ENCODE measurements at regions not wholly inside any gene's neighbourhood (a gene's known extent, or its start where the extent isn't known, plus 50 kb on each side); places are given as distances from the start of the nearest gene placed in this dataset.

DNA sequence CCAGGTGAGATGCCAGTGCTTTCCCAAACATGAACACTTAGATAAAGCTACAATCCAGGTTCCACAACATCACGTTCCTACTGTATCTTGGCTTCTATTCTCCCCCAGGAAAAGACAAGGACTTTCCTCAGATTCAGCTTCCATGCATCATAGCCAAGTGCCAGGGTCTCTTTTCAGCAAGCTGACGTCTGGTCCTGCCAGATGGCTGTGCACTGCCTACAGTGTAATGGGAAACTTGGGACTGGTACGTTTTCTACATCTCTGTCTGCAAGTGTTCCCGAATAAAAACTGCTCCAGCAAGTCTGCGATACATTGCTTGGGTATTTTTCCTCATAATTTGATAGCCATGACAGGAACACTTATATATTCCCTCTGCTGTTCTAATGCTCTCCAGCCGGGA, 412.5 kb downstream of the FAM181B start:
- intact Hi-C loops (cut with micrococcal nuclease) = no loop called here
- in situ Hi-C loops (cut with MboI; ENCODE audit: low sequenced_read_pairs) = no loop called here
- ATAC-seq (ENCODE audit: low read depth) (no peak), DNase-seq (no peak)
- no peak overlapping the region for H2AFZ ChIP-seq (replicated peaks; ENCODE audit: low read length, poor library complexity)
- H4K5ac ChIP-seq (ENCODE audit: low read depth, low read length) = no peak overlapping the region
- no peak overlapping the region for H2AK5ac ChIP-seq (ENCODE audit: low read depth, low read length)
- H2BK5ac ChIP-seq (ENCODE audit: low read depth, low read length, poor library complexity, severe bottlenecking) = no peak overlapping the region
- no peak overlapping the region for H2BK120ac ChIP-seq (ENCODE audit: low read depth, low read length)
- TF ChIP-seq SMC3 (IDR thresholded peaks at IDR 0.05; ENCODE audit: low read depth, low read length) = no peak
- TF ChIP-seq, protein P1, sequence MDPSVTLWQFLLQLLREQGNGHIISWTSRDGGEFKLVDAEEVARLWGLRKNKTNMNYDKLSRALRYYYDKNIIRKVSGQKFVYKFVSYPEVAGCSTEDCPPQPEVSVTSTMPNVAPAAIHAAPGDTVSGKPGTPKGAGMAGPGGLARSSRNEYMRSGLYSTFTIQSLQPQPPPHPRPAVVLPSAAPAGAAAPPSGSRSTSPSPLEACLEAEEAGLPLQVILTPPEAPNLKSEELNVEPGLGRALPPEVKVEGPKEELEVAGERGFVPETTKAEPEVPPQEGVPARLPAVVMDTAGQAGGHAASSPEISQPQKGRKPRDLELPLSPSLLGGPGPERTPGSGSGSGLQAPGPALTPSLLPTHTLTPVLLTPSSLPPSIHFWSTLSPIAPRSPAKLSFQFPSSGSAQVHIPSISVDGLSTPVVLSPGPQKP (IDR thresholded peaks at IDR 0.05; ENCODE audit: borderline replicate concordance, low read depth, low read length) = no peak
- no peak for TF ChIP-seq MAZ (IDR thresholded peaks at IDR 0.05; ENCODE audit: borderline replicate concordance, low read depth, low read length)
- TF ChIP-seq NFE2L2 (IDR thresholded peaks at IDR 0.05; ENCODE audit: low read depth, low read length) = no peak
- no peak for TF ChIP-seq RFX5 (IDR thresholded peaks at IDR 0.05; ENCODE audit: low read depth, low read length)
- no peak for TF ChIP-seq MAFK (IDR thresholded peaks at IDR 0.05; ENCODE audit: low read depth, low read length)
- no peak for TF ChIP-seq CEBPB (IDR thresholded peaks at IDR 0.05; ENCODE audit: low read depth, low read length)
- no peak for TF ChIP-seq MXI1 (IDR thresholded peaks at IDR 0.05; ENCODE audit: borderline replicate concordance, low read depth, low read length)
- TF ChIP-seq, protein P2, sequence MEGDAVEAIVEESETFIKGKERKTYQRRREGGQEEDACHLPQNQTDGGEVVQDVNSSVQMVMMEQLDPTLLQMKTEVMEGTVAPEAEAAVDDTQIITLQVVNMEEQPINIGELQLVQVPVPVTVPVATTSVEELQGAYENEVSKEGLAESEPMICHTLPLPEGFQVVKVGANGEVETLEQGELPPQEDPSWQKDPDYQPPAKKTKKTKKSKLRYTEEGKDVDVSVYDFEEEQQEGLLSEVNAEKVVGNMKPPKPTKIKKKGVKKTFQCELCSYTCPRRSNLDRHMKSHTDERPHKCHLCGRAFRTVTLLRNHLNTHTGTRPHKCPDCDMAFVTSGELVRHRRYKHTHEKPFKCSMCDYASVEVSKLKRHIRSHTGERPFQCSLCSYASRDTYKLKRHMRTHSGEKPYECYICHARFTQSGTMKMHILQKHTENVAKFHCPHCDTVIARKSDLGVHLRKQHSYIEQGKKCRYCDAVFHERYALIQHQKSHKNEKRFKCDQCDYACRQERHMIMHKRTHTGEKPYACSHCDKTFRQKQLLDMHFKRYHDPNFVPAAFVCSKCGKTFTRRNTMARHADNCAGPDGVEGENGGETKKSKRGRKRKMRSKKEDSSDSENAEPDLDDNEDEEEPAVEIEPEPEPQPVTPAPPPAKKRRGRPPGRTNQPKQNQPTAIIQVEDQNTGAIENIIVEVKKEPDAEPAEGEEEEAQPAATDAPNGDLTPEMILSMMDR (conservative IDR thresholded peaks at IDR 0.05; ENCODE audit: low read depth, low read length) = no peak
- TF ChIP-seq CHD1 (IDR thresholded peaks at IDR 0.05; ENCODE audit: low read depth, low read length) = no peak
- TF ChIP-seq RCOR1 (IDR thresholded peaks at IDR 0.05; ENCODE audit: insufficient replicate concordance, low read length) = no peak
- H3K27ac ChIP-seq (ENCODE audit: insufficient read depth, low read length) = no peak overlapping the region
- no peak overlapping the region for H4K91ac ChIP-seq (ENCODE audit: insufficient read depth, low read depth, low read length)
- H2AK9ac ChIP-seq (replicated peaks; ENCODE audit: low read depth, low read length, poor library complexity) = no peak overlapping the region
- dilution Hi-C loops (cut with HindIII; ENCODE audit: low sequenced_read_pairs, unreplicated experiment) = no loop called here
- no peak overlapping the region for H3K18ac ChIP-seq (ENCODE audit: low read depth, low read length)
- no peaks in the 10 kb centered on the region for H3K27me3 ChIP-seq (ENCODE audit: control insufficient read depth, insufficient read depth, low read length)
- no TSS peak for BruUV-seq (replicated peaks)
- H3K4me3 ChIP-seq (ENCODE audit: insufficient read depth, low read depth, low read length) = no peak overlapping the region
- no peak overlapping the region for H2BK20ac ChIP-seq (ENCODE audit: low read depth, low read length)
- no peak overlapping the region for H4K8ac ChIP-seq (ENCODE audit: low read depth in 2 of 2, low read length in 2 of 2)
- no CpG with 5 or more reads among the region's 6 CpGs for whole genome bisulfite sequencing, 2 experiments (ENCODE audit: extremely low coverage in 2 of 2, insufficient read length in 1 of 2)
- POLR2A ChIA-PET (ENCODE audit: unreplicated experiment) = no interaction called here
- peaks cover 4% of the 10 kb centered on the region; the same call in 1 of the 2 replicates for H3K9me3 ChIP-seq (ENCODE audit: control insufficient read depth, insufficient read depth, low read length)
- H3K4me2 ChIP-seq (ENCODE audit: low read depth, low read length) = no peak overlapping the region
- CTCF ChIA-PET = no interaction called here
- H3K9ac ChIP-seq (ENCODE audit: low read depth, low read length) = no peak overlapping the region
- H3K23ac ChIP-seq (ENCODE audit: low read depth, low read length) = no peak overlapping the region
- no peaks in the 10 kb centered on the region for H3K36me3 ChIP-seq (ENCODE audit: control insufficient read depth, insufficient read depth, low read length)
- H3K56ac ChIP-seq (ENCODE audit: extremely low read depth, insufficient read depth, low read length) = no peak overlapping the region
- H3K4ac ChIP-seq (ENCODE audit: low read depth, low read length) = no peak overlapping the region
- no peaks in the 10 kb centered on the region for H4K20me1 ChIP-seq (ENCODE audit: insufficient read depth, low read length)
- H3K4me1 ChIP-seq (ENCODE audit: control insufficient read depth, insufficient read depth, low read length) = no peaks in the 10 kb centered on the region
- no peaks in the 10 kb centered on the region for H3K79me1 ChIP-seq (ENCODE audit: low read depth in 1 of 2, low read length in 2 of 2)
- H3K9me1 ChIP-seq (ENCODE audit: insufficient read depth, low read length) = no peaks in the 10 kb centered on the region
- no peak overlapping the region for H3K14ac ChIP-seq (replicated peaks; ENCODE audit: low read depth, low read length)
- no peak overlapping the region for H2BK15ac ChIP-seq (ENCODE audit: low read depth, low read length)
